ENCODE measurements at regions not wholly inside any gene's neighbourhood (a gene's known extent, or its start where the extent isn't known, plus 50 kb on each side); places are given as distances from the start of the nearest gene placed in this dataset.
"Not testable (repeated sequence)": the region's sequence is repeated elsewhere in the genome, so short reads cannot be mapped to it uniquely, and the experiment has no call there.

DNA sequence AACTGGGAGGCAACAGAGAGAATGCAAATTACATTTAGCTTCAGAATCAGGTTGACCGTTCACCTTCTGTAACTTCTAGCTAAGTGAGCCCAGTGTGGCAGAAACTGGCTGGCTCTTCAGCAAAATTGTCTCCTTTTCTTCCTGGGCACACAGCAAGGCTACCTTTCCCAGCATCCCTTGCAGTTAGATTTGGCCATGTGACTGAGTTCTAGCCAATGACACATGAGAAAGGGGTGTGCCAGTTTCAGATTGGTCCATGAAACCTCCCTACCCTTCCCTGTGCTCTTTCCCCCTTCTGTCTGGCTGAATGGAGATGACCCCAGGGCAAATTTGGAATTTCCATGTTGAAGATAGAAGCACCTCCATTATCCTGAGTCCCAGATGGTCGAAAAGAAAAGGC is 72.5 kb upstream of the SMIM23 start:
- DNase-seq: no peak

DNA sequence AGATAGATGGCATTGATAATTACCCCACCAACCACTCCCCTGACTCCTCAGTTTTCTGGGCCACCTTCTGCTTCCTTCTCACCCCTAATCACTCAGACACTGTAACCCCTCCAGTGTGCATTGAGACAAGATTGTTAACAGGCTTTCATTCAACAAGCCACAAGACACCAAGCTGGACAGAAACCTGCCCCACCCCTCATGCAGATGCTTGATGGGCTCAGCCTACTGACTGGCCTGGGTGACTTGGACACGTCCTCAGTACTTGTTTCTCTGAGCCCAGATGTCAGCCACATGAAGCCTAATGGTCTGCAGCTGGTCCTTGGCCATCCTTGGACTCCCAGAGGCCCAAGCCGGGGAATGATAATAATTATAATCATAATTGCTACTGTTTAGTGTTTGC is 71.4 kb upstream of the SMIM23 start:
- no peak for DNase-seq

DNA sequence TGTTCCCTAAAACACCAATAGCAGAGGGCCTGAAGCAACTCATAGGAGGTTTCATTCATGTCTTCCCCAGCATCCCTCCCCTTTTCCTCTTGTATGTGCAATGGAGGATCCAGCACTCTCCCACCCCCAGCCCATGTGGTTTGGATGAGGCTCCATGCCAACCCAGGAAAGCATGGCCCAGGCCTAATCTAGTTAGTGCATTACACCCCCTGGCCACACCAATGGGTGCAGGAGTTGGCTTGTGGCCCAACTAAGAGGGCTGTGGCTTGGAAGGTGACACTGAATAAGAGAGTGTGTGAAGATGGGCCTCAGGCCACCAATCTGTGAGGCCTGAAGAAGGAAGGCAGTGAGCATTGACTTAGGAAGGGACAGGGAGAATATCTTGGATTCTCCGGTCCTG is 70.8 kb upstream of the SMIM23 start:
- DNase-seq: no peak

DNA sequence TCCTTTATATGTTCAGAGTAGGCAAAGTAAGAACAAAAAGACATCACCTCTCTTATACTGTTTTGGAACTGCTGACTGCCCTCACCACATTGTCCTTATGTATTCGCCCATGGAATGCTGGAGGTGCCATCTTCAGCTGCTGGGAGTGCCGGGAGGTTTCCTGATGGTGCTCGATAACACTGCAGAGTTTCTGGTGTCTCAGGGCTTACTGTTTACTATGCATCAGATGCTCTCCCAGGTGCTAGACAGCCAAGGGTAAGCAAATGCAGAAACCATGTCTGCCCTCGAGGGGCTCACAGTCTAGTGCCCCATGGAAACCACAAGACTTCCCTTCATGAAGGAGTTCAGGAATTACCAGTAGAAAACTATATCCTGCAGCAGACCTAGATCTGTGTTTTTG is 70.1 kb upstream of the SMIM23 start:
- no peak for DNase-seq

DNA sequence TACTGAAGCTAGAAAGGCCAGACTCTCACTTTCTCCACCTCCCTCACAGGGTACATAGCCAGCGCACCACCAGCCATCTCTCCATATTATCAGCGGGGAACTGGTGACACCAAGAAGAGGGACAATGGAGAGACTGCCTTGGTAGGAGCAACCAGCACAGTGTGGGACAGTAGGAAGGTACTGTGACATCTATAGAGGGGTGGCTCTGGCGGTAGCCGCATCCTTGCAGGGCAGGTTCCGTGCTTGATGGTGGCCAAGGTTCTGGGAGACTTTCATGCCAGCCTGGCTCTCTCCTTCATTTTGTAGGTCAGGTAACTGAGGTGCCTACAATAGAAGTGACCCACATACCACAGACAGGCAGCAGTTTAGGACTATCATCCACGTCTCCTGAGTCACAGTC is 65.5 kb upstream of the SMIM23 start:
- DNase-seq: no peak

DNA sequence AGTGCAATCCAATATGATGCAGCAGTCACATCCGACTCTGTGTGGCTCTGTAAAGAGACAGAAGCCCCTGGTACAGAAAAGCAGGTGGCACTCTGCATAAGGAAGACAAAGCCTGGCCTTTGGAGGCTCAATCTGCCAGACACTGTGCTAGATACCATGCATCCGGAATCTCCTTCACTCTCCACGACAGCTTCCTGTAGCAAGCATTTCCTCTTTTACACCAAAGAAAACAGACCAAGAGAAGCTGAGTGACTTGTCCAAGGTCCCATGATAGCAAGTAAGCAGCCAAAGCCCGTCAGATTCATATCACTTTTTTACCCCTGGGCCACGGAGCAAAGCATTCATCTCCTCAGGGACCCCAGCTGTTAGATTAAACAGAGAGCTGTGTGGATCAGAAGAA is 64.2 kb upstream of the SMIM23 start:
- no peak for DNase-seq

DNA sequence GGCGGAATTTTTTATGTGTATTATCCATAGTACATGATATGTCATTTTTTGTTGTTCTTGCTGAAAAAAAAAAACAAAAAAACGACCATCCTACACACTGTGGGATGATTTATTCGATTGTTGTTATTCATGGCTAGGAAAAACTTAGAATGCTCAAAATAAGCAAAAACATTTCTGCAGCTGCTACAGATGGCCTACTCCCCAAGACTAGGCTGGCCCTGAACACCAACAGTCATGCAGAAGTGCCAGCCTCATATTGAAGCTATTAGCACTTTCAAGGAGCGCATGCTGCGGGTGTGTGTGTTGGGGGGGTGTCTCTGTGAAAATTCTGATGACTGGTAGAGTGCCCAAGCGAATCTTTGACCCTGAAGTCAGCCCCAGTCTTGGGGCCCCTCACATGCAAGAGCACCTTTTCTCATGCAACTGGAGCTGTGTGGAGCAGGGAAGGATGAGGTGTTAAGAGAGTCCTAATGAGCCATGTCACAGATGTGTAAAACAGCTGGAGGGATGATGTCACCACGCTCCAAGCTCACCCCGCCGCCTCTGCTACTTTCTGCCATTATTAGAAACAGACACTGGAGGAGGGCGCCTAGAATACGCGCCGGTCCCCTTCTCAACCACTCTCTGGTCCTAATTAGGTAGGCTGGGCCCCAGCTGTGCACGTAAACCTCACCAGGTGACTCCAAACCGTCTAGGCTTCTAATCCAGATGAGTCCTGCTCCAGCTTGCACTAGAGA is 61.0 kb upstream of the SMIM23 start:
- DNase-seq: peak in 1 of 3 donors; percentile 78

DNA sequence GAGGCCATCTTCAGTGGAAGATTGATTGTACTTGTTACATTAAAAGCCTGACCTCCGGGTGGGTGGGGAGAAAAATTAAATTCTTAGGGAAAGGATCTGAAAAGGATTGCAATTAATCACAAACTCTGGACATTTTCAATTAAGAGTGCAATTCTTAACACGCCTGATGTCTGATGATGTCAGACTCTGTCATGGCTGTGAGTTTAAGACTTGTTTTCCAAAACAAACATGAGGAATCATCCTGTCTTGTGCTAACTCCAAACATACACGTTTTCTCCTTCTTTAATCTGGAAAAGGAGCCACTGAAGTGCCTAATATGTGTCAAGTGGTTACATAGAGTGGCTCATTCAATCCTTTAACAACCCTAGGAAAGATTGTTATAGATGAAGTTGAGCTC is 60.4 kb upstream of the SMIM23 start:
- DNase-seq: no peak

DNA sequence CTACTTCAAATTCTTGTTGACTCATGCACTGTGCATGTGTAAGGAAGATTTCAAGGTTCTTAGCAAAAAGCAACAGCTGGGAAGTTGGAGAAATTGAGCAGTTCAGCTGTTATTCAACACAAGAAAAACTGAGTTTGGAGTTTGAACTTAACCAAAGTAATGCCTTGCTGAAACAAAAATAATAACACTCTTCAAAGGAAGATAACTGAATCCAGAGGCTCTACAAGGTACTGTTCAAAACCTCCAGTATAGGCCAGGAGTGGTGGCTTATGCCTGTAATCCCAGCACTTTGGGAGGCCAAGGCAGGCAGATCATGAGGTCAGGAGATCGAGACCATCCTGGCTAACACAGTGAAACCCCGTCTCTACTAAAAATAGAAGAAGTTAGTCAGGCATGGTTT is 58.8 kb upstream of the SMIM23 start:
- DNase-seq: not testable (repeated sequence)

DNA sequence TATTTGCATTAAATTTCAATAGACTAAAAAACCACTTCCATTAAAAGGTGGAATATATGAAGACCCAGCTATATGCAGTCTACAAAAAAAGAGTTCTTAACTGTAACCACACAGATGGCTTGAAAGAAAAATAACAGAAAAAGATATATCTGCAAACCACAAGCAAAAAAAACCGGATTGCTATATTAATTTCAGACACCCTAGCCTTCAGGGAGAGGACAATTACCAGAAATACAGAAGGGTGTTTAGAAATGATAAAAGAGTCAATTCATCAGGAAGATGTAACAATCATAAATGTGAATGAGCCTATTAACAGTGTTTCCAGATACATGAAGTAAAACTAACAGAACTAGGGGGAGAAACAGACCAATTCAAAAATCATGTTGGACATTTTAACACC is 56.9 kb upstream of the SMIM23 start:
- DNase-seq: no peak
